HEK293 (cell line): ENCODE measurements at regions not wholly inside any gene's neighbourhood (a gene's known extent, or its start where the extent isn't known, plus 50 kb on each side); places are given as distances from the start of the nearest gene placed in this dataset.

Source experiments
- CTCF ChIA-PET: fragments of 350-600 bp; formaldehyde crosslinking; extraction: SDS; loops from one replicate; lab custom pipeline; 2021; ENCODE audit warnings: antibody characterized with exemption; lab: Yijun Ruan, JAX
- POLR2A ChIA-PET: fragments of 300-600 bp; formaldehyde crosslinking; extraction: SDS; loops from one replicate; lab custom pipeline; 2020; ENCODE audit warnings: antibody characterized with exemption, inconsistent platforms; lab: Yijun Ruan, JAX
- H3K27ac ChIP-seq: fragments of 200-500 bp; sonication (Bioruptor generic); 2 replicates; pipeline ENCODE4 v1.5.1; 2014; ENCODE audit warnings: low read depth, low read length, control low read depth, inconsistent platforms; ENCODE audit errors: extremely low read depth
- H3K36me3 ChIP-seq, 2 experiments: fragments of 200-500 bp in 1 of 2; sonication (Bioruptor generic) in 1 of 2; 1 replicate in 1 of 2; 2 replicates in 1 of 2; pipeline ENCODE4 v1.5.1; 2014 to 2017; ENCODE audit warnings: inconsistent platforms in 2 of 2, low read length in 2 of 2; ENCODE audit not compliant: control insufficient read depth in 2 of 2, insufficient read depth in 1 of 2
- H3K4me1 ChIP-seq: fragments of 200-500 bp; sonication (Bioruptor generic); 2 replicates; pipeline ENCODE4 v1.5.1; 2014; ENCODE audit warnings: mild to moderate bottlenecking, low read length, inconsistent platforms; ENCODE audit not compliant: control insufficient read depth, insufficient read depth
- H3K4me3 ChIP-seq: 2 replicates; pipeline ENCODE4 v1.5.1; 2011; ENCODE audit warnings: low read depth, mild to moderate bottlenecking, control low read depth, low read length, moderate library complexity
- H3K9me3 ChIP-seq: fragments of 200-500 bp; sonication (Bioruptor generic); 2 replicates; pipeline ENCODE4 v1.5.1; 2014; ENCODE audit warnings: low read depth, low read length, inconsistent platforms; ENCODE audit not compliant: control insufficient read depth, insufficient read depth
- BCL11A ChIP-seq: fragments of 450-650 bp; formaldehyde crosslinking; IDR thresholded peaks from 2 replicates; pipeline ENCODE4 v1.5.1; 2016; ENCODE audit warnings: low read depth, missing biosample characterization, missing genetic modification characterization
- BCL6B ChIP-seq: fragments of 450-650 bp; formaldehyde crosslinking; IDR thresholded peaks from 2 replicates; pipeline ENCODE4 v1.5.1; 2017; ENCODE audit warnings: missing biosample characterization, missing genetic modification characterization
- INSM2 ChIP-seq: fragments of 450-650 bp; formaldehyde crosslinking; IDR thresholded peaks from 2 replicates; pipeline ENCODE4 v1.5.1; 2016; ENCODE audit warnings: missing biosample characterization, missing genetic modification characterization
- PATZ1 ChIP-seq: fragments of 450-650 bp; formaldehyde crosslinking; IDR thresholded peaks from 2 replicates; pipeline ENCODE4 v1.5.1; 2016; ENCODE audit warnings: missing biosample characterization, missing genetic modification characterization
- PBX3 ChIP-seq: sonication (generic); formaldehyde crosslinking; IDR thresholded peaks from 2 replicates; pipeline ENCODE4 v1.8.1; 2022; ENCODE audit warnings: mild to moderate bottlenecking, moderate library complexity, missing genetic modification reagents
- PRDM1 ChIP-seq: fragments of 450-650 bp; formaldehyde crosslinking; IDR thresholded peaks from 2 replicates; pipeline ENCODE4; 2016; ENCODE audit warnings: missing biosample characterization, missing genetic modification characterization
- REST ChIP-seq: fragments of 450-650 bp; formaldehyde crosslinking; IDR thresholded peaks from 2 replicates; pipeline ENCODE4 v1.5.1; 2016; ENCODE audit warnings: missing biosample characterization, missing genetic modification characterization
- WT1 ChIP-seq: fragments of 450-650 bp; formaldehyde crosslinking; IDR thresholded peaks from 2 replicates; pipeline ENCODE4 v1.5.1; 2016; ENCODE audit warnings: missing biosample characterization, missing genetic modification characterization
- ZBTB48 ChIP-seq: fragments of 450-650 bp; formaldehyde crosslinking; IDR thresholded peaks from 2 replicates; pipeline ENCODE4 v1.5.1; 2016; ENCODE audit warnings: missing biosample characterization, missing genetic modification characterization
- ZBTB6 ChIP-seq: fragments of 450-650 bp; formaldehyde crosslinking; IDR thresholded peaks from 2 replicates; pipeline ENCODE4 v1.5.1; 2017; ENCODE audit warnings: missing biosample characterization, missing genetic modification characterization
- ZNF2 ChIP-seq: fragments of 450-650 bp; formaldehyde crosslinking; IDR thresholded peaks from 2 replicates; pipeline ENCODE4 v1.5.1; 2016; ENCODE audit warnings: missing biosample characterization, missing genetic modification characterization
- ZNF394 ChIP-seq: fragments of 450-650 bp; formaldehyde crosslinking; IDR thresholded peaks from 2 replicates; pipeline ENCODE4 v1.5.1; 2016; ENCODE audit warnings: missing biosample characterization, missing genetic modification characterization, mild to moderate bottlenecking, moderate library complexity, borderline replicate concordance
- ZNF423 ChIP-seq: fragments of 450-650 bp; formaldehyde crosslinking; IDR thresholded peaks from 2 replicates; pipeline ENCODE4 v1.5.1; 2016; ENCODE audit warnings: missing biosample characterization, missing genetic modification characterization
- ZNF510 ChIP-seq: fragments of 450-650 bp; formaldehyde crosslinking; IDR thresholded peaks from 2 replicates; pipeline ENCODE4 v1.5.1; 2018; ENCODE audit warnings: mild to moderate bottlenecking, missing genetic modification characterization, missing biosample characterization; ENCODE audit not compliant: insufficient replicate concordance
- ZNF521 ChIP-seq: fragments of 450-650 bp; formaldehyde crosslinking; IDR thresholded peaks from 2 replicates; pipeline ENCODE4 v1.5.1; 2017; ENCODE audit warnings: missing biosample characterization, mild to moderate bottlenecking, missing genetic modification characterization
- ZNF555 ChIP-seq: fragments of 450-650 bp; formaldehyde crosslinking; conservative IDR thresholded peaks from 2 replicates; pipeline ENCODE4 v1.5.1; 2017; ENCODE audit warnings: missing biosample characterization, mild to moderate bottlenecking, missing genetic modification characterization, inconsistent platforms
- ZNF660 ChIP-seq: fragments of 450-650 bp; IDR thresholded peaks from 2 replicates; pipeline ENCODE4 v1.5.1; 2018; ENCODE audit warnings: missing biosample characterization, mild to moderate bottlenecking, missing genetic modification characterization
- ZNF776 ChIP-seq: fragments of 450-650 bp; formaldehyde crosslinking; IDR thresholded peaks from 2 replicates; pipeline ENCODE4 v1.5.0; 2017; ENCODE audit warnings: missing biosample characterization, missing genetic modification characterization, borderline replicate concordance
- ZNF830 ChIP-seq: fragments of 450-650 bp; IDR thresholded peaks from 2 replicates; pipeline ENCODE4 v1.5.0; 2018; ENCODE audit warnings: missing biosample characterization, missing genetic modification characterization, low read depth, mild to moderate bottlenecking, moderate library complexity

- no peak for TF ChIP-seq ZBTB6 (tag by site-specific recombination)
Observed at GRCh38 chr12:115306380-115306779, 622.4 kb upstream of the TBX3 start (continued).

- Histone ChIP-seq H3K4me1 (no peaks in the 10 kb centered on the region), H3K36me3 (no peaks in the 10 kb centered on the region), H3K9me3 (no peaks in the 10 kb centered on the region), H3K27ac (no peak overlapping the region), H3K4me3 (no peak overlapping the region)
- ChIA-PET POLR2A (no interaction called here), CTCF (no interaction called here)
- TF ChIP-seq ZNF510 (tag by site-specific recombination), result no peak
- TF ChIP-seq PATZ1 (tag by site-specific recombination), result no peak
- no peak for TF ChIP-seq ZNF555 (tag by site-specific recombination)
- no peak for TF ChIP-seq PRDM1 (tag by site-specific recombination)
- no peak for TF ChIP-seq BCL11A (tag by site-specific recombination)
- TF ChIP-seq ZNF423 (tag by site-specific recombination), result no peak
- no peak for TF ChIP-seq WT1 (tag by site-specific recombination)
- no peak for TF ChIP-seq ZNF394
- no peak for TF ChIP-seq ZNF2 (tag by site-specific recombination)
- TF ChIP-seq ZNF660 (tag by site-specific recombination), result no peak
- no peak for TF ChIP-seq ZNF521
- no peak for TF ChIP-seq ZNF830 (tag by site-specific recombination)
- TF ChIP-seq ZNF776, result no peak
- no peak for TF ChIP-seq BCL6B
- TF ChIP-seq REST (tag by site-specific recombination), result no peak
- TF ChIP-seq PBX3 (CRISPR knock-in tag), result no peak
- TF ChIP-seq INSM2, result no peak
- no peak for TF ChIP-seq ZBTB48 (tag by site-specific recombination)
Observed at GRCh38 chr12:115305867-115306266, 621.9 kb upstream of the TBX3 start.
